Keratinocyte (primary cell): ENCODE measurements at regions not wholly inside any gene's neighbourhood (a gene's known extent, or its start where the extent isn't known, plus 50 kb on each side); places are given as distances from the start of the nearest gene placed in this dataset.

Source experiments
- DNase-seq: peaks from one replicate; pipeline ENCODE4 v3.0.0-alpha.2; 2011; ENCODE audit warnings: low read depth, missing footprints, low spot score
- FAIRE-seq: peaks from 2 replicates; lab custom pipeline; 2011; peaks lifted over from hg19 to GRCh38; lab: Jason Lieb, UNC
- H2AFZ ChIP-seq: 2 replicates; pipeline ENCODE4 v1.6.0; 2012; ENCODE audit warnings: low read length, control low read depth, inconsistent platforms; ENCODE audit not compliant: control insufficient read depth
- H3K27ac ChIP-seq: 2 replicates; pipeline ENCODE4 v1.5.1; 2011; ENCODE audit warnings: low read length; ENCODE audit not compliant: control insufficient read depth, insufficient read depth
- H3K27me3 ChIP-seq: 3 replicates; pipeline ENCODE4 v1.6.0; 2011; ENCODE audit warnings: low read length; ENCODE audit not compliant: control insufficient read depth, insufficient read depth; ENCODE audit errors: extremely low read depth
- H3K36me3 ChIP-seq, 2 experiments: 2 replicates in 1 of 2; 3 replicates in 1 of 2; pipeline ENCODE4 v1.5.1; 2011; ENCODE audit warnings: low read length in 2 of 2, mild to moderate bottlenecking in 1 of 2; ENCODE audit not compliant: control insufficient read depth in 2 of 2, insufficient read depth in 2 of 2; ENCODE audit errors: extremely low read depth in 1 of 2
- H3K4me1 ChIP-seq: 3 replicates; pipeline ENCODE4 v1.5.1; 2011; ENCODE audit warnings: low read length; ENCODE audit not compliant: control insufficient read depth, insufficient read depth; ENCODE audit errors: extremely low read depth
- H3K4me2 ChIP-seq: 3 replicates; pipeline ENCODE4 v1.6.0; 2011; ENCODE audit warnings: low read depth, low read length; ENCODE audit not compliant: control insufficient read depth, insufficient read depth; ENCODE audit errors: extremely low read depth
- H3K4me3 ChIP-seq, 3 experiments: fragments of 200-600 bp in 1 of 3; sonication (generic) in 1 of 3; 2 replicates in 2 of 3; 3 replicates in 1 of 3; pipeline ENCODE4 v1.5.1; 2011 to 2016; ENCODE audit warnings: low read length in 3 of 3, mild to moderate bottlenecking in 3 of 3, control low read depth in 2 of 3, inconsistent platforms in 1 of 3, low read depth in 1 of 3, mixed read lengths in 1 of 3, mixed run types in 1 of 3, moderate library complexity in 1 of 3; ENCODE audit not compliant: control insufficient read depth in 2 of 3, insufficient read depth in 2 of 3; ENCODE audit errors: extremely low read depth in 1 of 3
- H3K79me2 ChIP-seq: 2 replicates; pipeline ENCODE4 v1.6.0; 2012; ENCODE audit warnings: low read length; ENCODE audit not compliant: control insufficient read depth, insufficient read depth
- H3K9ac ChIP-seq: 3 replicates; pipeline ENCODE4 v1.6.0; 2011; ENCODE audit warnings: low read length; ENCODE audit not compliant: control insufficient read depth, insufficient read depth; ENCODE audit errors: extremely low read depth
- H3K9me1 ChIP-seq: 3 replicates; pipeline ENCODE4 v1.6.0; 2011; ENCODE audit warnings: low read length; ENCODE audit not compliant: control insufficient read depth, insufficient read depth; ENCODE audit errors: extremely low read depth
- H3K9me3 ChIP-seq: 2 replicates; pipeline ENCODE4 v1.5.1; 2012; ENCODE audit warnings: low read depth, low read length; ENCODE audit not compliant: control insufficient read depth
- H4K20me1 ChIP-seq: 3 replicates; pipeline ENCODE4 v1.6.0; 2011; ENCODE audit warnings: low read length; ENCODE audit not compliant: control insufficient read depth, insufficient read depth; ENCODE audit errors: extremely low read depth
- EZH2 ChIP-seq: IDR thresholded peaks from one replicate; pipeline ENCODE4 v1.6.1; 2012; ENCODE audit warnings: inconsistent platforms, mild to moderate bottlenecking, low read length, moderate library complexity
- dilution Hi-C: fragments of 300-500 bp; cut with MboI; formaldehyde crosslinking; loops from one replicate; pipeline ENCODE4 v1.7.0; 2020; ENCODE audit warnings: low sequenced_read_pairs; ENCODE audit not compliant: extremely low pct_ligation_motif_present
- TF ChIP-seq, protein P1 (sequence below), 3 experiments: IDR thresholded peaks in 1 of 3; conservative IDR thresholded peaks in 1 of 3; optimal IDR thresholded peaks in 1 of 3; 2 replicates in 2 of 3; 3 replicates in 1 of 3; pipeline versions ENCODE3 to v1.5.1; 2011; ENCODE audit warnings: low read length in 3 of 3, mild to moderate bottlenecking in 3 of 3, moderate library complexity in 2 of 3, control low read depth in 1 of 3, inconsistent platforms in 1 of 3; ENCODE audit not compliant: insufficient read depth in 2 of 3; ENCODE audit errors: extremely low read depth in 1 of 3

- FAIRE-seq (no peak), DNase-seq (no peak)
- H3K9me3 ChIP-seq: no peaks in the 10 kb centered on the region
- H3K9me1 ChIP-seq: no peaks in the 10 kb centered on the region
- H3K27me3 ChIP-seq: no peaks in the 10 kb centered on the region
- TF ChIP-seq, protein P1, sequence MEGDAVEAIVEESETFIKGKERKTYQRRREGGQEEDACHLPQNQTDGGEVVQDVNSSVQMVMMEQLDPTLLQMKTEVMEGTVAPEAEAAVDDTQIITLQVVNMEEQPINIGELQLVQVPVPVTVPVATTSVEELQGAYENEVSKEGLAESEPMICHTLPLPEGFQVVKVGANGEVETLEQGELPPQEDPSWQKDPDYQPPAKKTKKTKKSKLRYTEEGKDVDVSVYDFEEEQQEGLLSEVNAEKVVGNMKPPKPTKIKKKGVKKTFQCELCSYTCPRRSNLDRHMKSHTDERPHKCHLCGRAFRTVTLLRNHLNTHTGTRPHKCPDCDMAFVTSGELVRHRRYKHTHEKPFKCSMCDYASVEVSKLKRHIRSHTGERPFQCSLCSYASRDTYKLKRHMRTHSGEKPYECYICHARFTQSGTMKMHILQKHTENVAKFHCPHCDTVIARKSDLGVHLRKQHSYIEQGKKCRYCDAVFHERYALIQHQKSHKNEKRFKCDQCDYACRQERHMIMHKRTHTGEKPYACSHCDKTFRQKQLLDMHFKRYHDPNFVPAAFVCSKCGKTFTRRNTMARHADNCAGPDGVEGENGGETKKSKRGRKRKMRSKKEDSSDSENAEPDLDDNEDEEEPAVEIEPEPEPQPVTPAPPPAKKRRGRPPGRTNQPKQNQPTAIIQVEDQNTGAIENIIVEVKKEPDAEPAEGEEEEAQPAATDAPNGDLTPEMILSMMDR (optimal IDR thresholded peaks at IDR 0.05 in 1 of 3, IDR thresholded peaks at IDR 0.05 in 1 of 3, conservative IDR thresholded peaks at IDR 0.05 in 1 of 3; ENCODE audit: extremely low read depth in 1 of 3, insufficient read depth in 2 of 3, low read length in 3 of 3): no peak
- TF ChIP-seq EZH2: no peak
- H3K4me3 ChIP-seq: no peak overlapping the region
- H3K27ac ChIP-seq: no peak overlapping the region
- H4K20me1 ChIP-seq: no peaks in the 10 kb centered on the region
- H3K4me1 ChIP-seq: no peaks in the 10 kb centered on the region
- no peak overlapping the region for H3K9ac ChIP-seq
- H2AFZ ChIP-seq: no peak overlapping the region
- no peaks in the 10 kb centered on the region for H3K36me3 ChIP-seq
- dilution Hi-C loops: no loop called here
- no peak overlapping the region for H3K4me2 ChIP-seq
- H3K79me2 ChIP-seq: no peaks in the 10 kb centered on the region
These were observed 1139.9 kb upstream of the FLRT2 start for GRCh38 chr14:84390010-84390409.

- Histone ChIP-seq H3K9me3 (no peaks in the 10 kb centered on the region), H3K27me3 (no peaks in the 10 kb centered on the region), H3K4me2 (no peak overlapping the region), H3K79me2 (no peaks in the 10 kb centered on the region), H3K4me1 (no peaks in the 10 kb centered on the region), H4K20me1 (no peaks in the 10 kb centered on the region), H2AFZ (no peak overlapping the region), H3K9ac (no peak overlapping the region), H3K9me1 (no peaks in the 10 kb centered on the region), H3K36me3 (no peaks in the 10 kb centered on the region), H3K27ac (no peak overlapping the region), H3K4me3 (no peak overlapping the region)
- no peak for DNase-seq
- no peak for TF ChIP-seq EZH2
- TF ChIP-seq, protein P1 (optimal IDR thresholded peaks at IDR 0.05 in 1 of 3, IDR thresholded peaks at IDR 0.05 in 1 of 3, conservative IDR thresholded peaks at IDR 0.05 in 1 of 3; ENCODE audit: extremely low read depth in 1 of 3, insufficient read depth in 2 of 3, low read length in 3 of 3): no peak
- FAIRE-seq: no peak
- dilution Hi-C loops: no loop called here
These were observed 1132.3 kb upstream of the FLRT2 start for GRCh38 chr14:84397631-84398030.
